Choroid plexus epithelial cell (primary cell): ENCODE measurements at regions not wholly inside any gene's neighbourhood (a gene's known extent, or its start where the extent isn't known, plus 50 kb on each side); places are given as distances from the start of the nearest gene placed in this dataset.

Experiments
- DNase-seq: peaks from one replicate; pipeline ENCODE4 v3.0.0-alpha.2; 2010; ENCODE audit warnings: low read depth
- H3K4me3 ChIP-seq: 2 replicates; pipeline ENCODE4 v1.5.1; 2011; ENCODE audit warnings: low read depth, mild to moderate bottlenecking, control low read depth, low read length, moderate library complexity
- CTCF ChIP-seq: conservative IDR thresholded peaks from 2 replicates; pipeline ENCODE4 v1.5.1; 2011; ENCODE audit warnings: low read depth, mild to moderate bottlenecking, control low read depth, inconsistent platforms, low read length, moderate library complexity

GRCh38 chr1:218677026-218677425 lies 331.9 kb downstream of the TGFB2 start:
- TF ChIP-seq CTCF: no peak
- DNase-seq: no peak
- H3K4me3 ChIP-seq: no peak overlapping the region

- no peak for TF ChIP-seq CTCF
- no peak for DNase-seq
- no peak overlapping the region for H3K4me3 ChIP-seq
These were observed 334.3 kb downstream of the TGFB2 start for GRCh38 chr1:218679391-218679790.

- H3K4me3 ChIP-seq: no peak overlapping the region
- peak; percentile 57 for DNase-seq
- no peak for TF ChIP-seq CTCF
These were observed 335.0 kb downstream of the TGFB2 start for GRCh38 chr1:218679988-218680748.

GRCh38 chr1:218683242-218683641 lies 338.1 kb downstream of the TGFB2 start:
- no peak overlapping the region for H3K4me3 ChIP-seq
- peak; percentile 75 for DNase-seq
- TF ChIP-seq CTCF: peak; percentile 42

GRCh38 chr1:218686258-218686657 lies 341.1 kb downstream of the TGFB2 start:
- TF ChIP-seq CTCF: no peak
- peak; percentile 90 for DNase-seq
- H3K4me3 ChIP-seq: no peak overlapping the region

GRCh38 chr1:218686761-218687160 lies 341.6 kb downstream of the TGFB2 start:
- DNase-seq: no peak
- no peak overlapping the region for H3K4me3 ChIP-seq
- TF ChIP-seq CTCF: no peak

GRCh38 chr1:218692808-218693207 lies 347.7 kb downstream of the TGFB2 start:
- no peak for DNase-seq
- no peak overlapping the region for H3K4me3 ChIP-seq
- TF ChIP-seq CTCF: no peak
